ENCODE measurements at regions not wholly inside any gene's neighbourhood (a gene's known extent, or its start where the extent isn't known, plus 50 kb on each side); places are given as distances from the start of the nearest gene placed in this dataset.
"Not testable (repeated sequence)": the region's sequence is repeated elsewhere in the genome, so short reads cannot be mapped to it uniquely, and the experiment has no call there.

- ATAC-seq (ENCODE audit: insufficient read depth, low FRiP score), result no peak
- no peaks in the 10 kb centered on the region for H3K9me3 ChIP-seq (ENCODE audit: control insufficient read depth in 4 of 4, insufficient read depth in 3 of 4, low read length in 3 of 4)
- no peak for TF ChIP-seq CTCF (IDR thresholded peaks at IDR 0.05; ENCODE audit: control extremely low read depth, extremely low read depth)
- no peak overlapping the region for H3K27ac ChIP-seq (ENCODE audit: low read depth in 1 of 2, low read length in 1 of 2)
- H3K9ac ChIP-seq (ENCODE audit: insufficient read depth in 1 of 2, low read length in 2 of 2), result no peak overlapping the region
- no peaks in the 10 kb centered on the region for H3K36me3 ChIP-seq (ENCODE audit: control insufficient read depth in 4 of 4, insufficient read depth in 4 of 4, low read length in 4 of 4)
- DNase-seq, result no peak
- no peak overlapping the region for H3K4me3 ChIP-seq
- peaks cover 0 to 5% (median 0%) of the 10 kb centered on the region in 5 donors for H3K4me1 ChIP-seq (ENCODE audit: control insufficient read depth in 5 of 5, insufficient read depth in 5 of 5, low read length in 5 of 5)
- 44 to 71% methylated on average over 3 of the region's 3 CpGs for WGBS, 2 donors
- peaks cover under 1 to 17% (median 6%) of the 10 kb centered on the region in 3 donors for H3K27me3 ChIP-seq (ENCODE audit: control insufficient read depth in 3 of 3, insufficient read depth in 3 of 3, low read length in 2 of 3)
These were observed 142.2 kb downstream of the NR2F2 start for GRCh38 chr15:96472681-96473080.

GRCh38 chr15:96473556-96473955 lies 143.1 kb downstream of the NR2F2 start:
- Histone ChIP-seq H3K4me1 (ENCODE audit: control insufficient read depth in 5 of 5, insufficient read depth in 5 of 5, low read length in 5 of 5) (peaks cover 0 to 5% (median 0%) of the 10 kb centered on the region in 5 donors), H3K4me3 (no peak overlapping the region), H3K9me3 (ENCODE audit: control insufficient read depth in 4 of 4, insufficient read depth in 3 of 4, low read length in 3 of 4) (no peaks in the 10 kb centered on the region), H3K27me3 (ENCODE audit: control insufficient read depth in 3 of 3, insufficient read depth in 3 of 3, low read length in 2 of 3) (peaks cover 0 to 17% (median 6%) of the 10 kb centered on the region in 3 donors), H3K36me3 (ENCODE audit: control insufficient read depth in 4 of 4, insufficient read depth in 4 of 4, low read length in 4 of 4) (no peaks in the 10 kb centered on the region), H3K9ac (ENCODE audit: insufficient read depth in 1 of 2, low read length in 2 of 2) (no peak overlapping the region), H3K27ac (ENCODE audit: low read depth in 1 of 2, low read length in 1 of 2) (no peak overlapping the region)
- TF ChIP-seq CTCF (IDR thresholded peaks at IDR 0.05; ENCODE audit: control extremely low read depth, extremely low read depth), result no peak
- ATAC-seq (ENCODE audit: insufficient read depth, low FRiP score), result no peak
- 77 to 89% methylated on average over 5 of the region's 5 CpGs for WGBS, 2 donors
- DNase-seq, result no peak

- no peak overlapping the region for H3K27ac ChIP-seq (ENCODE audit: low read depth in 1 of 2, low read length in 1 of 2)
- no peak overlapping the region for H3K4me3 ChIP-seq
- TF ChIP-seq CTCF (IDR thresholded peaks at IDR 0.05; ENCODE audit: control extremely low read depth, extremely low read depth), result no peak
- no peaks in the 10 kb centered on the region for H3K9me3 ChIP-seq (ENCODE audit: control insufficient read depth in 4 of 4, insufficient read depth in 3 of 4, low read length in 3 of 4)
- no peak for ATAC-seq (ENCODE audit: insufficient read depth, low FRiP score)
- peak overlapping the region in 1 of 2 donors; percentile 29 for H3K9ac ChIP-seq (ENCODE audit: insufficient read depth in 1 of 2, low read length in 2 of 2)
- peak in 1 of 3 donors; percentile 11 for DNase-seq
- H3K36me3 ChIP-seq (ENCODE audit: control insufficient read depth in 4 of 4, insufficient read depth in 4 of 4, low read length in 4 of 4), result no peaks in the 10 kb centered on the region
- H3K4me1 ChIP-seq (ENCODE audit: control insufficient read depth in 5 of 5, insufficient read depth in 5 of 5, low read length in 5 of 5), result peaks cover 0 to 5% (median 0%) of the 10 kb centered on the region in 5 donors
- peaks cover 0 to 17% (median 5%) of the 10 kb centered on the region in 3 donors for H3K27me3 ChIP-seq (ENCODE audit: control insufficient read depth in 3 of 3, insufficient read depth in 3 of 3, low read length in 2 of 3)
- 85 to 90% methylated on average over 5 of the region's 5 CpGs for WGBS, 2 donors
These were observed 143.7 kb downstream of the NR2F2 start for GRCh38 chr15:96474231-96474664.

GRCh38 chr15:96477227-96477626 lies 146.7 kb downstream of the NR2F2 start:
- Histone ChIP-seq H3K27me3 (ENCODE audit: control insufficient read depth in 3 of 3, insufficient read depth in 3 of 3, low read length in 2 of 3) (no peaks in the 10 kb centered on the region), H3K9me3 (ENCODE audit: control insufficient read depth in 4 of 4, insufficient read depth in 3 of 4, low read length in 3 of 4) (no peaks in the 10 kb centered on the region), H3K36me3 (ENCODE audit: control insufficient read depth in 4 of 4, insufficient read depth in 4 of 4, low read length in 4 of 4) (no peaks in the 10 kb centered on the region), H3K4me1 (ENCODE audit: control insufficient read depth in 5 of 5, insufficient read depth in 5 of 5, low read length in 5 of 5) (peaks cover 0 to 5% (median 0%) of the 10 kb centered on the region in 5 donors), H3K4me3 (no peak overlapping the region), H3K9ac (ENCODE audit: insufficient read depth in 1 of 2, low read length in 2 of 2) (no peak overlapping the region), H3K27ac (ENCODE audit: low read depth in 1 of 2, low read length in 1 of 2) (no peak overlapping the region)
- 92 to 95% methylated on average over 3 of the region's 3 CpGs for WGBS, 2 donors
- TF ChIP-seq CTCF (IDR thresholded peaks at IDR 0.05; ENCODE audit: control extremely low read depth, extremely low read depth), result no peak
- DNase-seq (no peak), ATAC-seq (ENCODE audit: insufficient read depth, low FRiP score) (no peak)

- H3K4me1 ChIP-seq (ENCODE audit: control insufficient read depth in 5 of 5, insufficient read depth in 5 of 5, low read length in 5 of 5); ATAC-seq (ENCODE audit: insufficient read depth, low FRiP score); H3K9ac ChIP-seq (ENCODE audit: insufficient read depth in 1 of 2, low read length in 2 of 2); H3K9me3 ChIP-seq (ENCODE audit: control insufficient read depth in 4 of 4, insufficient read depth in 3 of 4, low read length in 3 of 4); H3K27me3 ChIP-seq (ENCODE audit: control insufficient read depth in 3 of 3, insufficient read depth in 3 of 3, low read length in 2 of 3); H3K36me3 ChIP-seq (ENCODE audit: control insufficient read depth in 4 of 4, insufficient read depth in 4 of 4, low read length in 4 of 4); DNase-seq; H3K27ac ChIP-seq (ENCODE audit: low read depth in 1 of 2, low read length in 1 of 2); H3K4me3 ChIP-seq: not testable (repeated sequence)
- 93 to 98% methylated on average over 1 of the region's 1 CpG for WGBS, 2 donors
These were observed 153.9 kb downstream of the NR2F2 start for GRCh38 chr15:96484412-96484811.

Measured in lung (tissue), 11 donors.